ENCODE measurements at regions not wholly inside any gene's neighbourhood (a gene's known extent, or its start where the extent isn't known, plus 50 kb on each side); places are given as distances from the start of the nearest gene placed in this dataset.

GRCh38 chr20:48090784-48091183, 305.5 kb upstream of the SULF2 start:
- no peak for DNase-seq
- H3K4me3 Mint-ChIP-seq, result no peak overlapping the region
- peaks cover 9 to 24% (median 10%) of the 10 kb centered on the region in 3 donors for H3K27me3 Mint-ChIP-seq (ENCODE audit: low read depth in 3 of 3)
- H3K27me3 ChIP-seq (ENCODE audit: control insufficient read depth in 2 of 2, insufficient read depth in 2 of 2, low read length in 2 of 2), result no peaks in the 10 kb centered on the region
- peaks cover 0 to 7% (median 4%) of the 10 kb centered on the region in 7 donors for H3K9me3 Mint-ChIP-seq
- no peaks in the 10 kb centered on the region for H3K36me3 Mint-ChIP-seq
- no peak overlapping the region for H3K4me2 ChIP-seq (replicated peaks; ENCODE audit: extremely low read depth, low read length, poor library complexity, severe bottlenecking)
- no peak overlapping the region for H2AFZ ChIP-seq (ENCODE audit: insufficient read depth, low read depth, low read length, poor library complexity, severe bottlenecking)
- H3K9me3 ChIP-seq (replicated peaks in 1 of 2; ENCODE audit: control insufficient read depth in 1 of 2, insufficient read depth in 1 of 2, low read length in 2 of 2), result no peaks in the 10 kb centered on the region
- H3K36me3 ChIP-seq (replicated peaks in 1 of 2; ENCODE audit: control insufficient read depth in 1 of 2, insufficient read depth in 2 of 2, low read length in 2 of 2), result no peaks in the 10 kb centered on the region
- H4K20me1 ChIP-seq (ENCODE audit: insufficient read depth, low read length), result no peaks in the 10 kb centered on the region
- TF ChIP-seq, protein P1, sequence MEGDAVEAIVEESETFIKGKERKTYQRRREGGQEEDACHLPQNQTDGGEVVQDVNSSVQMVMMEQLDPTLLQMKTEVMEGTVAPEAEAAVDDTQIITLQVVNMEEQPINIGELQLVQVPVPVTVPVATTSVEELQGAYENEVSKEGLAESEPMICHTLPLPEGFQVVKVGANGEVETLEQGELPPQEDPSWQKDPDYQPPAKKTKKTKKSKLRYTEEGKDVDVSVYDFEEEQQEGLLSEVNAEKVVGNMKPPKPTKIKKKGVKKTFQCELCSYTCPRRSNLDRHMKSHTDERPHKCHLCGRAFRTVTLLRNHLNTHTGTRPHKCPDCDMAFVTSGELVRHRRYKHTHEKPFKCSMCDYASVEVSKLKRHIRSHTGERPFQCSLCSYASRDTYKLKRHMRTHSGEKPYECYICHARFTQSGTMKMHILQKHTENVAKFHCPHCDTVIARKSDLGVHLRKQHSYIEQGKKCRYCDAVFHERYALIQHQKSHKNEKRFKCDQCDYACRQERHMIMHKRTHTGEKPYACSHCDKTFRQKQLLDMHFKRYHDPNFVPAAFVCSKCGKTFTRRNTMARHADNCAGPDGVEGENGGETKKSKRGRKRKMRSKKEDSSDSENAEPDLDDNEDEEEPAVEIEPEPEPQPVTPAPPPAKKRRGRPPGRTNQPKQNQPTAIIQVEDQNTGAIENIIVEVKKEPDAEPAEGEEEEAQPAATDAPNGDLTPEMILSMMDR (IDR thresholded peaks at IDR 0.05), result no peak
- 84% methylated on average over 6 of the region's 7 CpGs for WGBS (ENCODE audit: insufficient coverage)
- intact Hi-C loops (cut with micrococcal nuclease), result no loop called here
- no peaks in the 10 kb centered on the region for H3K4me1 Mint-ChIP-seq
- H3K9ac ChIP-seq (ENCODE audit: insufficient read depth, low read length, poor library complexity, severe bottlenecking), result no peak overlapping the region
- no peak overlapping the region for H3K27ac ChIP-seq (ENCODE audit: low read depth in 1 of 2, low read length in 2 of 2)
- no peak overlapping the region for H3K27ac Mint-ChIP-seq
- no peaks in the 10 kb centered on the region for H3K79me2 ChIP-seq (ENCODE audit: insufficient read depth, low read length)
- no peaks in the 10 kb centered on the region for H3K4me1 ChIP-seq (ENCODE audit: control insufficient read depth in 1 of 2, insufficient read depth in 2 of 2, low read length in 2 of 2)
- no peak overlapping the region for H3K4me3 ChIP-seq (replicated peaks in 1 of 3; ENCODE audit: low read depth in 2 of 3, low read length in 3 of 3)

DNA sequence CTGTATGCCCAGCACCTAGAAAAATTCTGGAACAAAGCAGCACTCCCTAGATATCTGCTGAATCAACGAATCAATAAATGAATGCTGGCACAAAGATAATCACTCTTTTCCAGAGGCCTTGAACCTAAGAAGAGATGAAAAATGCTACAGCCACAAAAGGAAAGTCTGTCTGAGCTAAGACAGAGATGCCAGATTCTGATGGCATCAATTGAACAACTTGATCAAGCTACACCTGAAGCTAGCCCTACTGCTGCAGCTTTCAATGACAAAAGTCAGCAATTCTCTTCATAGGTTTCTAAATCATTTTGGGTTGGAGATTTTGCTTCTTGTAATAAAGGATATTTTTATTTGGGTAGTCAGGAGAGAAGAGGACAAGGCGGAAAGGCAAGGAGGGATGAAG, 305.0 kb upstream of the SULF2 start:
- intact Hi-C loops (cut with micrococcal nuclease), result no loop called here

More for the DNA sequence above, 305.0 kb upstream of the SULF2 start:
- no peak for DNase-seq
- Histone ChIP-seq H4K20me1 (ENCODE audit: insufficient read depth, low read length) (no peaks in the 10 kb centered on the region), H3K27ac (ENCODE audit: low read depth in 1 of 2, low read length in 2 of 2) (no peak overlapping the region), H3K79me2 (ENCODE audit: insufficient read depth, low read length) (no peaks in the 10 kb centered on the region), H3K4me1 (ENCODE audit: control insufficient read depth in 1 of 2, insufficient read depth in 2 of 2, low read length in 2 of 2) (no peaks in the 10 kb centered on the region), H3K9ac (ENCODE audit: insufficient read depth, low read length, poor library complexity, severe bottlenecking) (no peak overlapping the region), H3K27me3 (ENCODE audit: control insufficient read depth in 2 of 2, insufficient read depth in 2 of 2, low read length in 2 of 2) (no peaks in the 10 kb centered on the region), H3K4me3 (replicated peaks in 1 of 3; ENCODE audit: low read depth in 2 of 3, low read length in 3 of 3) (no peak overlapping the region), H3K9me3 (replicated peaks in 1 of 2; ENCODE audit: control insufficient read depth in 1 of 2, insufficient read depth in 1 of 2, low read length in 2 of 2) (no peaks in the 10 kb centered on the region), H3K4me2 (replicated peaks; ENCODE audit: extremely low read depth, low read length, poor library complexity, severe bottlenecking) (no peak overlapping the region), H3K36me3 (replicated peaks in 1 of 2; ENCODE audit: control insufficient read depth in 1 of 2, insufficient read depth in 2 of 2, low read length in 2 of 2) (no peaks in the 10 kb centered on the region), H2AFZ (ENCODE audit: insufficient read depth, low read depth, low read length, poor library complexity, severe bottlenecking) (no peak overlapping the region)
- Mint-ChIP-seq H3K36me3 (no peaks in the 10 kb centered on the region), H3K4me1 (no peaks in the 10 kb centered on the region), H3K27ac (no peak overlapping the region), H3K9me3 (peaks cover 0 to 7% (median 4%) of the 10 kb centered on the region in 7 donors), H3K27me3 (ENCODE audit: low read depth in 3 of 3) (peaks cover 9 to 21% (median 10%) of the 10 kb centered on the region in 3 donors), H3K4me3 (no peak overlapping the region)
- WGBS (ENCODE audit: insufficient coverage), result no CpG with 5 or more reads among the region's 2 CpGs
- TF ChIP-seq, protein P1 (IDR thresholded peaks at IDR 0.05), result no peak

All from CD14-positive monocyte (primary cell).